ENCODE measurements at regions not wholly inside any gene's neighbourhood (a gene's known extent, or its start where the extent isn't known, plus 50 kb on each side); places are given as distances from the start of the nearest gene placed in this dataset.
"Not testable (repeated sequence)": the region's sequence is repeated elsewhere in the genome, so short reads cannot be mapped to it uniquely, and the experiment has no call there.

GRCh38 chr5:109630093-109630492 lies 59.6 kb upstream of the MAN2A1 start:
- DNase-seq (ENCODE audit: low read depth) = no peak

GRCh38 chr5:109628591-109628990 lies 61.1 kb upstream of the MAN2A1 start:
- no peak for DNase-seq (ENCODE audit: low read depth)

- not testable (repeated sequence) for DNase-seq (ENCODE audit: low read depth)
These were observed 68.5 kb upstream of the MAN2A1 start for GRCh38 chr5:109621266-109621665.

- DNase-seq (ENCODE audit: low read depth) = no peak
These were observed 69.1 kb upstream of the MAN2A1 start for GRCh38 chr5:109620651-109621050.

DNA sequence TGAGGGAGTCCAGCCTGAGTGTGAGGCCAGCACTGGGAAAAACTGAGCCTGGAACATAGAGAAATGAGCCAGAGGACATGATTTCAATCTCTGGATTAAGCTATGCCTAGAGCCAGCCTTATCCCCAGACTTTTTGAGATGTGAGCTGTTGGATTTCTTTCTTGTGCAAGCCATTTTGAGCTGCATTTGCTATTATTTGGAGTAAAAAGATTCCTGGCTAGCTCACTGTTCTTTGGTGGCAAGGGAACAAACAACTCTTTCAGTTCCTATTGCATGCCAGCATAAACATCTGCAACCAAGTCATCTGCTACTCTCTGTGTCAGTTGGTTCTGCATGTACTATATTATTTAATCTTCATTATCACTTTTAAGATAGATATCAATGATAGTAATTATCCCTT lies 70.1 kb upstream of the MAN2A1 start:
- DNase-seq (ENCODE audit: low read depth) = no peak

GRCh38 chr5:109619021-109619460 lies 70.7 kb upstream of the MAN2A1 start:
- no peak for DNase-seq (ENCODE audit: low read depth)

GRCh38 chr5:109614981-109615380 lies 74.7 kb upstream of the MAN2A1 start:
- no peak for DNase-seq (ENCODE audit: low read depth)

GRCh38 chr5:109614301-109614700 lies 75.4 kb upstream of the MAN2A1 start:
- DNase-seq (ENCODE audit: low read depth) = no peak

- DNase-seq (ENCODE audit: low read depth) = no peak
These were observed 77.3 kb upstream of the MAN2A1 start for GRCh38 chr5:109612278-109612905.

GRCh38 chr5:109611505-109611904 lies 78.2 kb upstream of the MAN2A1 start:
- no peak for DNase-seq (ENCODE audit: low read depth)

- DNase-seq (ENCODE audit: low read depth) = no peak
These were observed 78.7 kb upstream of the MAN2A1 start for GRCh38 chr5:109611061-109611460.

- no peak for DNase-seq (ENCODE audit: low read depth)
These were observed 79.1 kb upstream of the MAN2A1 start for GRCh38 chr5:109610581-109610980.

- DNase-seq (ENCODE audit: low read depth) = no peak
These were observed 84.5 kb upstream of the MAN2A1 start for GRCh38 chr5:109605207-109605730.

- DNase-seq (ENCODE audit: low read depth) = no peak
These were observed 85.0 kb upstream of the MAN2A1 start for GRCh38 chr5:109604758-109605157.

GRCh38 chr5:109601736-109602135 lies 88.0 kb upstream of the MAN2A1 start:
- no peak for DNase-seq (ENCODE audit: low read depth)

DNA sequence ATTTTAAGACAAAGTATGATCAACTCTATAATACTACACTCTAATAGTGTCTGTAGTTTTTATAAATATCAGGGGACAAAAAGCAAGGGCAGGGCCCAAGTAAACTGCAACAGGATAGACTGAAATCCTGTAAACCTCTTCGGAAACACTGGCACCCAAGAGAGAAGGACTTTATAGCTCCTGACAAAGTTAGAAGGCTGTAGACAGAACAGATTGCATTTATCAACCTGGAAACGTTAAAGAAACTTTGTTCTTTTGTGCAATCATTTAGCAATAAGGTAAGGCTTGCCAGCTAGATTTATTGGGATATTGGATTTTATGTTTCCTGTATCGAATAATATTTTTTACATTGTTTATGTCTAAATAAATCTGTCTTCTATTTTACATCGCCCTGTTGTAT lies 91.8 kb upstream of the MAN2A1 start:
- no peak for DNase-seq (ENCODE audit: low read depth)

GRCh38 chr5:109594217-109594616 lies 95.5 kb upstream of the MAN2A1 start:
- DNase-seq (ENCODE audit: low read depth) = no peak

DNA sequence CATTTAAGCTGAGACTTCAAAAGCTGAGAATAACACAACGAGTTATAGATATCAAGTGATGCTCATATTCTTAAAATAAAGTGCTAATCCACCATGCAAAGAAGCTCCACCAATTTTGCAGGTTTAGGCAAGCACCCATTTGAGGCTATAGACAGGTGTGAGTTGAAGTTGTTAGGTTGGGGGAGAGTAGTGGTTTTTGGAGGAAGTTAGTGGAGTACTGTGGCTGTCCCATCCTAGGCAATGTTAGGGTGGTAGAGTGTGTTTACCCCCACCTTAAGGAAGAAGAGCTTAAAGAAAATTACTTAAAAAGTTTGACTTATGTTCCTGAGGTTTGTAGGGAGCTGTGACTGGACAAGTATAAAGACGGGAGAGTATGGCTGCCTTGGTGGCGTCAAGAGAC lies 98.9 kb upstream of the MAN2A1 start:
- DNase-seq (ENCODE audit: low read depth) = no peak

- DNase-seq (ENCODE audit: low read depth) = no peak
These were observed 99.7 kb upstream of the MAN2A1 start for GRCh38 chr5:109589986-109590385.

- DNase-seq (ENCODE audit: low read depth) = no peak
These were observed 100.5 kb upstream of the MAN2A1 start for GRCh38 chr5:109589239-109589638.

DNA sequence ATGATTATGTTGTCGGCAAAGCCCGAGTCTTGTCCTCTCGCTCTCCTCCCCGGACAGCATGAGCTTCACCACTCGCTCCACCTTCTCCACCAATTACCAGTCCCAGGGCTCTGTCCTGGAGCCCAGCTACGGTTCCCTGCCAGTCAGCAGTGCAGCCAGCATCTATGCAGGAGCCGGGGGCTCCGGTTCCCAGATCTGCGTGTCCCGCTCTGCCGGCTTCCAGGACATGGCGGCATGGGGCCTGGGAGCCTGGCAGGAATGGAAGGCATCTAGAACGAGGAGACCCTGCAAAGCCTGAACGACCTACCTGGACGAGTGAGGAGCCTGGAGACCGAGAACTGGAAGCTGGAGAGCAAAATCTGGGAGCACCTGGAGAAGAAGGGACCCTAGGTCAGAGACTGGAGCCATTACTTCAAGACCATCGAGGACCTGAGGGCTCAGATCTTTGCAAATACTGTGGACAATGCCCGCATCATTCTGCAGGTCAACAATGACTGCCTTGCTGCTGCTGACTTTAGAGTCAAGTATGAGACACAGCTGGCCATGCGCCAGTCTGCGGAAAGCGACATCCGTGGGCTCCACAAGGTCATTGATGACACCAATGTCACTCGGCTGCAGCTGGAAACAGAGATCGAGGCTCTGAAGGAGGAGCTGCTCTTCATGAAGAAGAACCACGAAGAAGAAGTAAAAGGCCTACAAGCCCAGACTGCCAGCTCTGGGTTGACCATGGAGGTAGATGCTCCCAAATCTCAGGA lies 101.3 kb upstream of the MAN2A1 start:
- no peak for DNase-seq (ENCODE audit: low read depth)

DNA sequence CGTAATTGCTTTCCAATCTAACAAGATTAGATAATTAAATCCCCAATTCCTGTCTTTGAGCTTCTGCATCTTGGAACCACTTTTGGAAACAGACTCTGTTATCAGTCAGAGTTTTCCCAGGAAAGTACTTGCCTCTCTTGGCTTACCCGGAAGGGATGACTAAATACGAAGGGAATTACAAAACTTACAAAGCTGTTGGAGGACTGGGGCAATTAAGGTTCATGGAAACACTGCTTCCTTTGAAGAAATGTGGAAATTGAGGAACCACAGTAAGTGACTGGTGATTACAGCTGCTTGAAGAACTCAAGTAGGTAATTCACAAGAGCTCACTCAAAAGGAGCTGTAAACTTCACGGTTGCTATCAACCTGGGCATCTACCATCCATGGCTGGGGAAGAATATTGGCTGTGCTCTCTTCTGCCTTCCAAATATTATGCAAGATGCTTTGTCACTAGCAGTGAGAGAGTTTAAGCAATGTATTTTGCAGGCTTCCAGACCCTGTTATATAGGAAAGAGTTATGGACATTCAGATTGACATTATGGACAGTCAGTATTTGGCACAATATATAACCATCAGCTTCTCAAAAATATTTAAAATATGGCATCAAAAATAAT lies 104.6 kb upstream of the MAN2A1 start:
- DNase-seq (ENCODE audit: low read depth) = peak; percentile 19

DNA sequence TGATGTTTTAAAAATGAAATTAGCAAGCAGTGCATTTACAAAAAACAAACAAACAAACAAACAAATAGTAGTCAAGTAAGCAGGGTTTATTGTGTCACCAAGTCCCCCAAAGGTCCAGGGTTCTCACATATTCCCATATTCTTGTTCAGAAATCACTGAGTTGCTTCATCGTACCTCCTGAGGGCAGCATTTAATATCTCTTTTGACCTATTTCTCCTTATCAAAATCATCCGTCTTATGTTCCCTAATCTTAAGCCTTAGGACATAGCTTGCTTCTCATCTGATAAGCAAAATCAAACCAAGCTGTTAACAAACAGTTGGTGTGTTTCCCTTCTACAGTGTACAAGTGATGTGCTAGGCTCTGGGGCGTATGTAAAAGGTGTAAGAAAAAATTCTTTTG lies 109.5 kb upstream of the MAN2A1 start:
- no peak for DNase-seq (ENCODE audit: low read depth)

Data from HS-5 (cell line).